OCI-LY7 (cell line): ENCODE measurements at regions not wholly inside any gene's neighbourhood (a gene's known extent, or its start where the extent isn't known, plus 50 kb on each side); places are given as distances from the start of the nearest gene placed in this dataset.
A peak's percentile ranks its signal among the peaks of the same experiment; 100 is the strongest.

ENCODE experiments used
- BruUV-seq: library from RNA; stranded (reverse); fragments of 400-500 nt; replicated peaks from 2 replicates; lab custom pipeline; 2021; lab: Mats Ljungman, UMichigan
- CTCF ChIA-PET: fragments of 300-600 bp; sonication (Branson Sonifier 250); formaldehyde crosslinking; loops from one replicate; lab custom pipeline; 2022; ENCODE audit warnings: antibody characterized with exemption; ENCODE audit not compliant: unreplicated experiment; lab: Charles Lee
- POLR2A ChIA-PET: fragments of 300-600 bp; sonication (Branson Sonifier 250); formaldehyde crosslinking; loops from one replicate; lab custom pipeline; 2022; ENCODE audit warnings: antibody characterized with exemption; lab: Charles Lee
- DNase-seq: peaks from one replicate; pipeline ENCODE4 v3.0.0-alpha.2; 2015; ENCODE audit warnings: low spot score
- H2AFZ ChIP-seq: fragments of 200-600 bp; sonication (generic), shearing (Covaris generic); 2 replicates; pipeline ENCODE4 v1.6.1; 2014; ENCODE audit warnings: mild to moderate bottlenecking, antibody characterized with exemption, low read length, moderate library complexity
- H3K27ac ChIP-seq: fragments of 200-600 bp; sonication (generic); 2 replicates; pipeline ENCODE4 v1.5.1; 2014; ENCODE audit warnings: mixed run types, low read depth, mild to moderate bottlenecking, moderate library complexity, low read length, inconsistent platforms; ENCODE audit not compliant: poor library complexity, severe bottlenecking
- H3K36me3 ChIP-seq: fragments of 200-600 bp; sonication (generic); 2 replicates; pipeline ENCODE4 v1.6.1; 2014; ENCODE audit warnings: mild to moderate bottlenecking, antibody characterized with exemption, low read length, moderate library complexity, mixed read lengths; ENCODE audit not compliant: insufficient read depth
- H3K4me1 ChIP-seq: fragments of 200-600 bp; sonication (generic); 2 replicates; pipeline ENCODE4 v1.5.1; 2014; ENCODE audit warnings: mild to moderate bottlenecking, low read length; ENCODE audit not compliant: insufficient read depth, poor library complexity, severe bottlenecking
- H3K4me2 ChIP-seq: fragments of 200-600 bp; sonication (generic); 2 replicates; pipeline ENCODE4 v1.6.1; 2014; ENCODE audit warnings: mild to moderate bottlenecking, low read length
- H3K4me3 ChIP-seq: fragments of 200-600 bp; sonication (generic); 2 replicates; pipeline ENCODE4 v1.5.1; 2014; ENCODE audit warnings: mild to moderate bottlenecking, low read depth, low read length; ENCODE audit not compliant: poor library complexity, severe bottlenecking
- H3K79me2 ChIP-seq: fragments of 200-600 bp; sonication (generic); 2 replicates; pipeline ENCODE4 v1.6.1; 2016; ENCODE audit warnings: low read depth, mild to moderate bottlenecking, low read length, moderate library complexity, mixed read lengths; ENCODE audit not compliant: insufficient read depth
- H3K9me2 ChIP-seq: fragments of 200-600 bp; sonication (generic); 2 replicates; pipeline ENCODE4 v1.6.1; 2016; ENCODE audit warnings: mild to moderate bottlenecking, low read length, mixed read lengths; ENCODE audit not compliant: insufficient read depth
- H3K9me3 ChIP-seq: fragments of 200-600 bp; sonication (generic); 2 replicates; pipeline ENCODE4 v1.6.1; 2014; ENCODE audit warnings: mild to moderate bottlenecking, mixed run types, low read length, mixed read lengths
- H4K20me1 ChIP-seq: fragments of 200-600 bp; sonication (generic); 2 replicates; pipeline ENCODE4 v1.6.1; 2014; ENCODE audit warnings: mild to moderate bottlenecking, antibody characterized with exemption, low read length, moderate library complexity, mixed read lengths; ENCODE audit not compliant: insufficient read depth
- EZH2phosphoT487 ChIP-seq: fragments of 200-600 bp; sonication (generic); IDR thresholded peaks from 2 replicates; pipeline ENCODE4 v1.6.1; 2018; ENCODE audit warnings: low read depth, borderline replicate concordance, mild to moderate bottlenecking, mixed run types, antibody characterized with exemption, low read length, moderate library complexity, mixed read lengths
- intact Hi-C: fragments of 100-400 bp; cut with micrococcal nuclease; formaldehyde crosslinking; loops from one replicate; pipeline ENCODE4 v1.10.0; 2022; ENCODE audit not compliant: unreplicated experiment
- TF ChIP-seq, protein P1 (sequence below): fragments of 200-600 bp; sonication (generic); conservative IDR thresholded peaks from 2 replicates; pipeline ENCODE4 v1.5.1; 2014; ENCODE audit warnings: mild to moderate bottlenecking, antibody characterized with exemption, low read length, moderate library complexity, mixed read lengths

DNA sequence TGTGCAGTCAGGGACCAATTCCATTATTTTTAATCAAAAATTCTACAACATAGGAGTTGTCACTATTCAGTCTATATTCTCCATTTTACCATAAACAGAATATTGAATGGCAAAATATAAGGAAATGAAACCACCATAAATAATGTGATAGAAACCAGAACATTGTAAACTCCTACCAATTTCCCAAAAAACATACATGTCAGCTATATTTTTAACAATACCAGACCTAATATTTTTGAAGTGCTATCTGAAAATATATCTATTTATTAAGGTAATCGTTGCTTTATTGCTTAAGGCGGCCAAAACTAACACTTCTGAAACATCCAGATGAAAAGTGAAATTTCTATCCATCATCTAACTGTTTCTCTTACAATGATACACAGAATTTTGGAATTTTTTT, 123.0 kb upstream of the C11orf58 start:
- H3K4me3 ChIP-seq: no peak overlapping the region
- intact Hi-C loops: no loop called here
- TF ChIP-seq EZH2phosphoT487: no peak
- TF ChIP-seq, protein P1, sequence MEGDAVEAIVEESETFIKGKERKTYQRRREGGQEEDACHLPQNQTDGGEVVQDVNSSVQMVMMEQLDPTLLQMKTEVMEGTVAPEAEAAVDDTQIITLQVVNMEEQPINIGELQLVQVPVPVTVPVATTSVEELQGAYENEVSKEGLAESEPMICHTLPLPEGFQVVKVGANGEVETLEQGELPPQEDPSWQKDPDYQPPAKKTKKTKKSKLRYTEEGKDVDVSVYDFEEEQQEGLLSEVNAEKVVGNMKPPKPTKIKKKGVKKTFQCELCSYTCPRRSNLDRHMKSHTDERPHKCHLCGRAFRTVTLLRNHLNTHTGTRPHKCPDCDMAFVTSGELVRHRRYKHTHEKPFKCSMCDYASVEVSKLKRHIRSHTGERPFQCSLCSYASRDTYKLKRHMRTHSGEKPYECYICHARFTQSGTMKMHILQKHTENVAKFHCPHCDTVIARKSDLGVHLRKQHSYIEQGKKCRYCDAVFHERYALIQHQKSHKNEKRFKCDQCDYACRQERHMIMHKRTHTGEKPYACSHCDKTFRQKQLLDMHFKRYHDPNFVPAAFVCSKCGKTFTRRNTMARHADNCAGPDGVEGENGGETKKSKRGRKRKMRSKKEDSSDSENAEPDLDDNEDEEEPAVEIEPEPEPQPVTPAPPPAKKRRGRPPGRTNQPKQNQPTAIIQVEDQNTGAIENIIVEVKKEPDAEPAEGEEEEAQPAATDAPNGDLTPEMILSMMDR: no peak
- H3K79me2 ChIP-seq: no peaks in the 10 kb centered on the region
- ChIA-PET POLR2A (interaction anchor here (0.8 kb wide), 1 partner anchor 14 kb away, joined by 3 read pairs; no protein-coding TSS in a partner anchor), CTCF (no interaction called here)
- H4K20me1 ChIP-seq: no peaks in the 10 kb centered on the region
- H2AFZ ChIP-seq: no peak overlapping the region
- no peaks in the 10 kb centered on the region for H3K36me3 ChIP-seq
- no peak overlapping the region for H3K27ac ChIP-seq
- H3K9me2 ChIP-seq: no peaks in the 10 kb centered on the region
- no peak overlapping the region for H3K4me2 ChIP-seq
- BruUV-seq: no TSS peak
- no peaks in the 10 kb centered on the region for H3K4me1 ChIP-seq
- DNase-seq: no peak
- no peaks in the 10 kb centered on the region for H3K9me3 ChIP-seq

DNA sequence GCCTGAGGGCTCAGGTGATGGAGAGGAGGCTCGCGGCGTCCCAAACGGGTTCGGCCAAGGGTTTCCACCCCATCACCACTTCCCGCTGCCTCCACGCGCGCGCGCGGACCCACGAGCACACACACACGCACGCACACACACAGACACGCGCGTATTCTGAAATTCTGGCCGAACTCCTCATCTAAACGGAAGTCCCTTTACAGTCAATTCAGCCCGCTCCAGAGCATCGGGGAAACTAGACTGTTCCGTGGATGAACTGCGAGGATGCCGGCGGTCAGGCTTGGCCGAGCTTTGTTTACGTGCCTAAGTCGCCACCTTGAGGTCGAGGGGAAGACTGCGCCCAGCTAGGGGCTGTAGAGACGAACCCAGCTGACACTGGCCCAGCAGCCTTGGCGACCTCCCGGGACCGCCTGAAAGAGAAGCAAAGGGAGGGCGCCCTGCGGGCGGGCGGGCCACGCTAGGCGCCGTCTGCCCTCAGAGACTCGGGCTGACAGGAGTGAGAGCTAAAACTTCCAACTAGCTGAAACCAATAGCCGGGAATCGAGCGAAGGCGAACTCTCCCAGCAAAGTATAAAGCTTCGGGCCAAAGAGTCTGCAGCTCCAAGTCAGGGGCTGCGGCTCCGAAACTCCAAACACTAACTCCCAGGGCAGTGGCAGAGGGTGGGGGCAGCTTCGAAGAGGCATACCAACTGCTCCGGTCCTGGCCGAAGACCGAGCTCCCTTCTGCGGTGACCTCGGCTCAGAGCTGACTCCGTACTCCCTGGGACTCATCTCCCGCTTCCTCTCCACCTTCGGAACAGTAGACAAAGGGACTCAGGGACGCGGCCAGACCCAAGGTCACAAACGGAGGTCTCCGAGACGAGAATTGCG, 124.7 kb upstream of the C11orf58 start:
- Histone ChIP-seq H3K9me3 (no peaks in the 10 kb centered on the region), H2AFZ (no peak overlapping the region), H3K4me2 (peak overlapping the region; percentile 50), H3K79me2 (no peaks in the 10 kb centered on the region), H3K4me3 (peak overlapping the region; percentile 29), H4K20me1 (no peaks in the 10 kb centered on the region), H3K27ac (no peak overlapping the region), H3K36me3 (no peaks in the 10 kb centered on the region), H3K9me2 (no peaks in the 10 kb centered on the region), H3K4me1 (no peaks in the 10 kb centered on the region)
- ChIA-PET POLR2A (no interaction called here), CTCF (interaction anchor here (0.7 to 1.1 kb wide), 2 partner anchors 21 to 964 kb away, joined by 3 read pairs; no protein-coding TSS in a partner anchor)
- TF ChIP-seq, protein P1: peak; percentile 78
- TF ChIP-seq EZH2phosphoT487: no peak
- intact Hi-C loops: loop anchor here (5.0 kb wide), 1 partner anchor 961 kb away; no protein-coding TSS in a partner anchor
- DNase-seq: peak; percentile 64
- BruUV-seq: no TSS peak

DNA sequence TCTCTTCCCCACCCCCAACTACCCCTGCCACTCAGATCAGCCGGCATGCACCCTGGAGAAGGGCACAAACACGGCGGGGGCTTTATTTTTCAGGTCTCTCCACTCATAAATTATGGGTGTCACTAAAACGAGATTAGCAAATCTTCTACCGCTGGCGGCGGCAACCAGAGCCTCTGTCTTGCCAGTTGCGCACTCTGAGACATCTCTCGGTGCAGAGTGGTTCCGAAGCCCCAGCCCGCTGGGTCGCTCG, 125.3 kb upstream of the C11orf58 start:
- Histone ChIP-seq H4K20me1 (no peaks in the 10 kb centered on the region), H3K4me2 (no peak overlapping the region; the same call in 1 of the 2 replicates), H3K9me3 (no peaks in the 10 kb centered on the region), H2AFZ (no peak overlapping the region), H3K9me2 (no peaks in the 10 kb centered on the region), H3K36me3 (no peaks in the 10 kb centered on the region), H3K4me3 (no peak overlapping the region), H3K27ac (no peak overlapping the region), H3K4me1 (no peaks in the 10 kb centered on the region), H3K79me2 (no peaks in the 10 kb centered on the region)
- intact Hi-C loops: loop anchor here (5.0 kb wide), 1 partner anchor 961 kb away; no protein-coding TSS in a partner anchor
- ChIA-PET CTCF (interaction anchor here (0.7 to 1.1 kb wide), 2 partner anchors 20 to 964 kb away, joined by 3 read pairs; no protein-coding TSS in a partner anchor), POLR2A (interaction anchor here (0.5 kb wide), 1 partner anchor 78 kb away, joined by 3 read pairs; no protein-coding TSS in a partner anchor)
- TF ChIP-seq, protein P1: no peak
- no peak for TF ChIP-seq EZH2phosphoT487
- no TSS peak for BruUV-seq
- no peak for DNase-seq
